ENCODE measurements at regions not wholly inside any gene's neighbourhood (a gene's known extent, or its start where the extent isn't known, plus 50 kb on each side); places are given as distances from the start of the nearest gene placed in this dataset.

GRCh38 chr10:8187171-8187666, 132.7 kb downstream of the GATA3 start:
- intact Hi-C loops (cut with micrococcal nuclease) = no loop called here
- TF ChIP-seq CTCF (IDR thresholded peaks at IDR 0.05) = no peak
- CTCF ChIA-PET = interaction anchor here (1.1 kb wide), 1 partner anchor 132 kb away, joined by 3 read pairs; no protein-coding TSS in a partner anchor

GRCh38 chr10:8189458-8189857, 135.0 kb downstream of the GATA3 start:
- POLR2A ChIA-PET = no interaction called here
- Mint-ChIP-seq H3K27ac (no peak overlapping the region), H3K4me1 (ENCODE audit: low read depth) (peaks cover 14% of the 10 kb centered on the region), H3K27me3 (peaks cover 10% of the 10 kb centered on the region), H3K9me3 (no peaks in the 10 kb centered on the region), H3K4me3 (no peak overlapping the region), H3K36me3 (ENCODE audit: low read depth) (no peaks in the 10 kb centered on the region)
- TF ChIP-seq CTCF (IDR thresholded peaks at IDR 0.05) = no peak
- DNase-seq = no peak
- intact Hi-C loops (cut with micrococcal nuclease) = no loop called here
- no peak for ATAC-seq
- CTCF ChIA-PET = no interaction called here

More at GRCh38 chr10:8187171-8187666, 132.7 kb downstream of the GATA3 start:
- H3K27me3 Mint-ChIP-seq = peaks cover 10% of the 10 kb centered on the region
- peaks cover 27% of the 10 kb centered on the region for H3K4me1 Mint-ChIP-seq (ENCODE audit: low read depth)
- no peaks in the 10 kb centered on the region for H3K9me3 Mint-ChIP-seq
- DNase-seq (no peak), ATAC-seq (no peak)
- no peaks in the 10 kb centered on the region for H3K36me3 Mint-ChIP-seq (ENCODE audit: low read depth)
- no peak overlapping the region for H3K27ac Mint-ChIP-seq
- POLR2A ChIA-PET = interaction anchor here (0.6 kb wide), 1 partner anchor 134 kb away, joined by 3 read pairs; no protein-coding TSS in a partner anchor
- H3K4me3 Mint-ChIP-seq = no peak overlapping the region

- intact Hi-C loops (cut with micrococcal nuclease) = no loop called here
- POLR2A ChIA-PET = no interaction called here
These were observed 137.8 kb downstream of the GATA3 start for GRCh38 chr10:8192301-8192700.

GRCh38 chr10:8193546-8193945, 139.1 kb downstream of the GATA3 start:
- H3K27ac Mint-ChIP-seq = no peak overlapping the region
- ChIA-PET POLR2A (no interaction called here), CTCF (no interaction called here)
- ATAC-seq (no peak), DNase-seq (no peak)
- no peaks in the 10 kb centered on the region for H3K9me3 Mint-ChIP-seq
- H3K27me3 Mint-ChIP-seq = peaks cover 5% of the 10 kb centered on the region
- intact Hi-C loops (cut with micrococcal nuclease) = no loop called here
- no peak overlapping the region for H3K4me3 Mint-ChIP-seq
- no peaks in the 10 kb centered on the region for H3K36me3 Mint-ChIP-seq (ENCODE audit: low read depth)
- no peak for TF ChIP-seq CTCF (IDR thresholded peaks at IDR 0.05)
- H3K4me1 Mint-ChIP-seq (ENCODE audit: low read depth) = peaks cover 9% of the 10 kb centered on the region

More at GRCh38 chr10:8192301-8192700, 137.8 kb downstream of the GATA3 start:
- Mint-ChIP-seq H3K36me3 (ENCODE audit: low read depth) (no peaks in the 10 kb centered on the region), H3K4me3 (no peak overlapping the region), H3K9me3 (no peaks in the 10 kb centered on the region), H3K27ac (no peak overlapping the region), H3K4me1 (ENCODE audit: low read depth) (peaks cover 14% of the 10 kb centered on the region), H3K27me3 (peaks cover 10% of the 10 kb centered on the region)
- ATAC-seq = no peak
- CTCF ChIA-PET = interaction anchor here (0.9 to 1.1 kb wide), 2 partner anchors 10 to 25 kb away, joined by 3 read pairs; no protein-coding TSS in a partner anchor
- TF ChIP-seq CTCF (IDR thresholded peaks at IDR 0.05) = no peak
- no peak for DNase-seq

GRCh38 chr10:8194050-8194449, 139.6 kb downstream of the GATA3 start:
- ChIA-PET CTCF (no interaction called here), POLR2A (no interaction called here)
- Mint-ChIP-seq H3K36me3 (ENCODE audit: low read depth) (no peaks in the 10 kb centered on the region), H3K9me3 (no peaks in the 10 kb centered on the region), H3K27me3 (peaks cover 2% of the 10 kb centered on the region), H3K4me3 (no peak overlapping the region), H3K4me1 (ENCODE audit: low read depth) (peaks cover 6% of the 10 kb centered on the region), H3K27ac (no peak overlapping the region)
- ATAC-seq (no peak), DNase-seq (no peak)
- no peak for TF ChIP-seq CTCF (IDR thresholded peaks at IDR 0.05)
- intact Hi-C loops (cut with micrococcal nuclease) = no loop called here

Measured in activated CD8-positive, alpha-beta T cell treated with anti-CD3 and anti-CD28 coated beads for 36 hours (primary cell).